Progenitor cell of endocrine pancreas (in vitro differentiated cells): ENCODE measurements at regions not wholly inside any gene's neighbourhood (a gene's known extent, or its start where the extent isn't known, plus 50 kb on each side); places are given as distances from the start of the nearest gene placed in this dataset.

ENCODE experiments used
- DNase-seq: peaks from one replicate; pipeline ENCODE4 v3.0.0; 2021; ENCODE audit warnings: low spot score; ENCODE audit not compliant: unreplicated experiment
- H3K27ac Mint-ChIP-seq: 2 replicates; pipeline ENCODE4 v1.8.0; 2021; ENCODE audit warnings: mild to moderate bottlenecking, moderate library complexity, mixed read lengths
- H3K27me3 Mint-ChIP-seq: 2 replicates; pipeline ENCODE4 v1.8.0; 2021; ENCODE audit warnings: mixed read lengths
- H3K36me3 Mint-ChIP-seq: 2 replicates; pipeline ENCODE4 v1.8.0; 2022; ENCODE audit warnings: mixed read lengths; ENCODE audit not compliant: insufficient read depth
- H3K4me1 Mint-ChIP-seq: 2 replicates; pipeline ENCODE4 v1.8.0; 2021; ENCODE audit warnings: low read depth, mixed read lengths
- H3K4me3 Mint-ChIP-seq: 2 replicates; pipeline ENCODE4 v1.8.0; 2021; ENCODE audit warnings: low read depth, mild to moderate bottlenecking, moderate library complexity, mixed read lengths
- H3K9me3 Mint-ChIP-seq: 2 replicates; pipeline ENCODE4 v1.8.0; 2021; ENCODE audit warnings: low read depth, mixed read lengths
- TF ChIP-seq, protein P1 (sequence below): fragments of 200-600 bp; sonication (generic); IDR thresholded peaks from one replicate; pipeline ENCODE4 v1.5.0; 2021; ENCODE audit warnings: antibody characterized with exemption, mild to moderate bottlenecking; ENCODE audit not compliant: unreplicated experiment

DNA sequence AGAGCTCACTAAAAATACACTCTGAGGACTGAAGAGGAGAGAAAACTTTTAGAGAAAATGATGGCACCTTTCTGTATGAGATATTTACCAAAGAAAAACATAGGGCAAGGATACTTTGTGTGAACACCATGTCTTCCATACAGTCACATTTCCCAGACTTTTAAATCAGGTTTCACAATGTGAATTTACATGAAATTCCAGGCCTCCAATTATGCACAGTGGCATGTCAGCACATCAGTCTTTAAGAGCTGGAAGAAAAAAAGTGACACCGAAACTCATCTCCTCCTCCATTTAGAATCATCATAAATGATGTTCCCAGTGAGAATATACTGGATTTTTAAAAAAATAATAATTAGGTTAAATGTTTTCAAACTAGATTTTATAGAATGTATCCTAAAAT, 232.2 kb upstream of the UBASH3B start:
- no peaks in the 10 kb centered on the region for H3K27me3 Mint-ChIP-seq
- H3K27ac Mint-ChIP-seq: no peak overlapping the region
- no peak for DNase-seq
- no peaks in the 10 kb centered on the region for H3K9me3 Mint-ChIP-seq
- no peak overlapping the region for H3K4me3 Mint-ChIP-seq
- no peaks in the 10 kb centered on the region for H3K36me3 Mint-ChIP-seq
- TF ChIP-seq, protein P1, sequence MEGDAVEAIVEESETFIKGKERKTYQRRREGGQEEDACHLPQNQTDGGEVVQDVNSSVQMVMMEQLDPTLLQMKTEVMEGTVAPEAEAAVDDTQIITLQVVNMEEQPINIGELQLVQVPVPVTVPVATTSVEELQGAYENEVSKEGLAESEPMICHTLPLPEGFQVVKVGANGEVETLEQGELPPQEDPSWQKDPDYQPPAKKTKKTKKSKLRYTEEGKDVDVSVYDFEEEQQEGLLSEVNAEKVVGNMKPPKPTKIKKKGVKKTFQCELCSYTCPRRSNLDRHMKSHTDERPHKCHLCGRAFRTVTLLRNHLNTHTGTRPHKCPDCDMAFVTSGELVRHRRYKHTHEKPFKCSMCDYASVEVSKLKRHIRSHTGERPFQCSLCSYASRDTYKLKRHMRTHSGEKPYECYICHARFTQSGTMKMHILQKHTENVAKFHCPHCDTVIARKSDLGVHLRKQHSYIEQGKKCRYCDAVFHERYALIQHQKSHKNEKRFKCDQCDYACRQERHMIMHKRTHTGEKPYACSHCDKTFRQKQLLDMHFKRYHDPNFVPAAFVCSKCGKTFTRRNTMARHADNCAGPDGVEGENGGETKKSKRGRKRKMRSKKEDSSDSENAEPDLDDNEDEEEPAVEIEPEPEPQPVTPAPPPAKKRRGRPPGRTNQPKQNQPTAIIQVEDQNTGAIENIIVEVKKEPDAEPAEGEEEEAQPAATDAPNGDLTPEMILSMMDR: no peak
- H3K4me1 Mint-ChIP-seq: no peaks in the 10 kb centered on the region

DNA sequence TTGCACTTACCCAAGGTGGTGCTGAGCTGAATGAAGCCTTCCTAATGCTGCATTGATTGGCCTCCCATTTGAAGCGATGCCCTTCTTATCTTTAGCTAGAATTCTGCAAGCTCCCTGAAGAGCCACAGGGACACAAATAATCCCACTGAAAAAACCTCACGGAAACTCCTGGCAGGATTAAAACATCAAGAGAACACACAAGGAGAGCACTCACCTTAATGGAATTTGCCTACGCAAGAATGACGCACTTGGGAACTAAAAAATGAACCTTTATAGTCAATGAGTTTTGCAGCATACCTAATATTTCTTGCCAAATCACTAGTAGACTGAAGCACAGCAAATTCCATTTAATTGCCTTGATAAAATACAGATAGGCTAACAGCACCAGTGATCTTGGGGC, 232.8 kb upstream of the UBASH3B start:
- TF ChIP-seq, protein P1: no peak
- Mint-ChIP-seq H3K27me3 (no peaks in the 10 kb centered on the region), H3K36me3 (no peaks in the 10 kb centered on the region), H3K4me3 (no peak overlapping the region), H3K4me1 (no peaks in the 10 kb centered on the region), H3K9me3 (no peaks in the 10 kb centered on the region), H3K27ac (no peak overlapping the region)
- no peak for DNase-seq

DNA sequence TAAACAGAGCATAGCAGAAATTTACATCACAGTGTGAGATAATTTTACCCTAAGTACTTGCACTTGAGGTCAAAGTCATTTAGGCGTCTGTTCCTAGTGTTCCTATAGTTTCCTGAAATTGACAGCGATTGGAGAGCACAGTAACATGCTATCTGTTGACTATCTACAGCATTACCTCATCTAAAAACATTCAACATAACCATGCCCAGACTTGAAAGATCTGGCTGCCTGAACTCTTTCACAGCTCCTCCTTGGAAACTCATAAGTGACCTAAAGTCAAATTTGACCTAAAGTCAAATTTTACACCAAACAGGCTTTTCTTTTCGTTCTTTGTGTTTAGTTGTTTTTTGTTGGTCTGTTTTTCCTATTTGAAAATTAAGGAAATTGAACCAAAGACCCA, 233.8 kb upstream of the UBASH3B start:
- H3K27ac Mint-ChIP-seq: no peak overlapping the region
- no peaks in the 10 kb centered on the region for H3K9me3 Mint-ChIP-seq
- TF ChIP-seq, protein P1: no peak
- no peaks in the 10 kb centered on the region for H3K27me3 Mint-ChIP-seq
- H3K36me3 Mint-ChIP-seq: no peaks in the 10 kb centered on the region
- H3K4me1 Mint-ChIP-seq: no peaks in the 10 kb centered on the region
- DNase-seq: no peak
- no peak overlapping the region for H3K4me3 Mint-ChIP-seq

DNA sequence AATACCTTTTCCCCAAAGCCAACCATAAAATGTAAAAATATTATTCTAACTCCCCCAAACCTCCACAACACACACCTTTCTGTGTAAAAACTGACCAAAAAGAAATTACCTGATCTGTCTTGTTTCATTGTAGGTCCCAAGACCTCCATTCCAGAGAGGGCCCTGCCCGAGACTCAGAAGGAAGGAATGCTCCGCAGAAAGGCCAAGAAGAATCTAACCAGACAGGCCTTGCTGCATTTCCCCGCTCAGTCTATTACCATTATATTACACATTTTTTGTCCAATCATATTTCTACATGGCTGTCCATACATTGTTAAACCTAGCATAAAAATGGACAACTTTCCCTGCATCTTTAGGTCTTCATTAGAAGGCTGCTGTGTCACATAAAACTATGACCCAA, 237.5 kb upstream of the UBASH3B start:
- Mint-ChIP-seq H3K27ac (no peak overlapping the region), H3K27me3 (no peaks in the 10 kb centered on the region), H3K9me3 (peaks cover 8% of the 10 kb centered on the region), H3K4me3 (no peak overlapping the region), H3K4me1 (no peaks in the 10 kb centered on the region), H3K36me3 (no peaks in the 10 kb centered on the region)
- DNase-seq: no peak
- TF ChIP-seq, protein P1: no peak

DNA sequence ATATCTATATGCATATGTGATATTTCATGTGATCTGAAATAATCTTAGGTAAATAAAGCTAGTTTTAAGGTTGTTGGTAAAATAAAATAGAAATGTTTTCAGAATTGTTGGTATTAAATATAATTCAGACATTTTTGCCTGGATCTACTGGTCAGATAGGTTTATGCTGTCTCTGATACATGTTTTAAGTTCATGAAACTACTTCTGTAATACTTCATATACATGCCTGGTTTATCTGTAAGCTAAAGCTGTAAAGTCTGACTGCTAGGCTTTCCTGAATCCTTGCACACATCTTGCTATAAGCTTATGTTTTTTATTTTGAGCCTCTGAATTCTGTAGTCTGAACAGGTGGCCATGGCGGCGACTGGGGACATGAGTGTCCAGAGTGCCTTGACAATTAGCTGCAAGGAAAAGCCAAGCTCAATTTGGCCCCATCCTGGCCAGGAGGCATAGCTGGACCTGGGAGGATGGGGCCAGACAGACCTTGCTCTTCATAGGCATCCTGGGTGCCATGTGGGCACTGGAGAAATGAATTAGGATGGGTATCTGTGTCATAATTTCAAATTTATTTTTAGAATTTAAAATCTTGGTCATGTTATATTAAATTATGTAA, 241.0 kb upstream of the UBASH3B start:
- TF ChIP-seq, protein P1: no peak
- H3K9me3 Mint-ChIP-seq: peaks cover 8% of the 10 kb centered on the region
- no peak for DNase-seq
- no peak overlapping the region for H3K4me3 Mint-ChIP-seq
- H3K27me3 Mint-ChIP-seq: no peaks in the 10 kb centered on the region
- no peaks in the 10 kb centered on the region for H3K36me3 Mint-ChIP-seq
- no peak overlapping the region for H3K27ac Mint-ChIP-seq
- H3K4me1 Mint-ChIP-seq: no peaks in the 10 kb centered on the region
